Activated naive CD4-positive, alpha-beta T cell (primary cell): ENCODE measurements at regions not wholly inside any gene's neighbourhood (a gene's known extent, or its start where the extent isn't known, plus 50 kb on each side); places are given as distances from the start of the nearest gene placed in this dataset.

Experiments
- DNase-seq, 4 experiments: peaks; one replicate each; lab custom pipeline; 2025; lab: John Stamatoyannopoulos, UW

GRCh38 chr1:208640295-208640694 is 396.1 kb upstream of the PLXNA2 start:
- no peak for DNase-seq

- no peak for DNase-seq
Measured at GRCh38 chr1:208641579-208642280, 397.5 kb upstream of the PLXNA2 start.

- no peak for DNase-seq
Measured at GRCh38 chr1:208643005-208643597, 398.9 kb upstream of the PLXNA2 start.

DNA sequence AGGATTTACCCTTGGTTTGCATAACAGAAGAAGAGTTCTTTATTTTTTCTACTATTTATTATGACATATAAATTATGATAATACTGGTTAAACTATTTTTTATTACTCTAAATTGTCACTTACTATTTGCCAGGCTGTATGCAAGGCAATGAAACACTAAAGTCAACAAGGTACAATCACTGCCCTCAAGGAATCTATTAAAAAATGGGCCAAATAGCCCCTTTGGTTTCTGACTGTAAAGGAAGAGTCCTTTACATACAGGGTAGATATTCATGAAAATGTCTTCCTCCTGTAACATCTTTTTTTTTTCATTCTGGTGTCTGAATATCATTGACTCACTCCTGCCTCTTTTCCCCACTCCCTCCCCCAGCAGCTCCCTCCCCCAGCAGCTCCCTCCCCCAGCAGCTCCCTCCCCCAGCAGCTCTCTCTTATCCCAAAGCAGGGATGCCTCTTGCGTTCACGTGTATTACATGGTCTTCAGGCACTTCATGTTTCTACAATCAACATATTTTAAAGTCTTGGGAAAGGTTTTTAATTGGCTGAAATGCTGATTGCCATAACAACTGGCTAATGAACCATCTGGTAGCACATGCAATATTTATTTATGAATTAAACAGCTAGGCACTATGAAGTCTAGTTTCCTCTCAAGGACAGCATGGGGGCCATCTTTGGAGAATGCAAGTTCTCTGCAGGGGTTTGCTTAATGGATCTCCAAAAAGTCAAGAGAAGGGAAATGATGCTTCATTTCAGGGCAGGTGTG is 400.4 kb upstream of the PLXNA2 start:
- DNase-seq: no peak

- no peak for DNase-seq
Measured at GRCh38 chr1:208646431-208646830, 402.2 kb upstream of the PLXNA2 start.

DNA sequence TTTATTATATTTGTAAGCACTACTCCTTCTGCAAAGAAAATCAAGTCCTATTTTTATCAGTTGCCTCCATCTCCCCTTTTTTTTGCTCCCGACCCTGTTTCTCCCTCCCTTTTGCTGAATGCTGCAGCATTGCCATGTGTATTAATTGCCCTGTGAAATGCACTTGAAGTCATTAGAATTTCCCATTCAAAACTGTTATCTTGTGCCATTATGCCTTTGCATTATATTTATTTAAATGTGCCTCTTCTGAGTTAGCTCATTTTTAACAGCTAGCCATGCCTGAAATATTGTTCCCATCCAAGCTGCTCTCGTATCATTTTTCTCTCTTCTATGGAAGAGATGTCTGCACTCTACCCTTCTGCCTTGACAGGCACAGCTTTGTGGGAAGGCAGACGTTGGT is 404.0 kb upstream of the PLXNA2 start:
- DNase-seq: no peak

GRCh38 chr1:208652296-208653160 is 408.3 kb upstream of the PLXNA2 start:
- no peak for DNase-seq

- DNase-seq: no peak
Measured at GRCh38 chr1:208653426-208653825, 409.2 kb upstream of the PLXNA2 start.

GRCh38 chr1:208654241-208654640 is 410.1 kb upstream of the PLXNA2 start:
- DNase-seq: no peak

- no peak for DNase-seq
Measured at GRCh38 chr1:208665936-208666335, 421.8 kb upstream of the PLXNA2 start.

DNA sequence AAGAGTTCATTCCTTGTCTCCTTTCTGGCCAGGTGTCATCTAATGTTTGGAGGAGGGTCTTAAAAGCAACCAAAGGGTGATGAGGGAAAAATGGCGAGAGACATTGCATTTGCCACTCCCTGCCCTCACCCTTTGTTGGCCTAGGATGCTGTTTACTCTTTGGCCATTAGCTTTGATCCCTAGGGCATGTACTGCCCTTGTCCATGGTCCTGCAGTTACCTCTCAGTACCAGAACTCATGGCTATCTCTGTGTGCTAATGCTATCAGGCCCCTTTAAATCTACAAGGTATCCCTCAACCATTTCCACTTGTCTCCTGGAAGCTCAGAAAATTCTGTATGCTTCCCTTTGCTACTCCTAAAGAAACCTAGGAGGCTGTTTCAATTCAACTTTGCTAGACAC is 424.8 kb upstream of the PLXNA2 start:
- DNase-seq: no peak

DNA sequence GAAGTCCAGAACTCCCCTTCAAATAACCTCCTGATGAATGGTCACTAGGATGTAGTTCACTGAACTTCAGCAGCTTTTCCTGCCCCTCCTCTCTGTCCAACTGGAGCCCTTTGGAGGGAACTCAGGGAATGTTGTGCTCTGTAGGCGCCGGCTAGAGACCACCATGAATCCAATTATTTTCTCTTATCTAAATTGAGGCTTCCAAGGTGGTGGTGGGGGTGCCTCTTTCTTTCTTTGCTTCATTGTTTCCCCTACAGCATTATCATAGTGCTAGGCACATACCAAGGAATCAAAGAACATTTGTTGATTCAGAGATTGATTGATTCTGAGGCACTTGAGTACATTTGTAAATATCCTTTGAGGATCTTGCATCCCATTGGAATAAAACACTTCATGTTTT is 426.6 kb upstream of the PLXNA2 start:
- no peak for DNase-seq

DNA sequence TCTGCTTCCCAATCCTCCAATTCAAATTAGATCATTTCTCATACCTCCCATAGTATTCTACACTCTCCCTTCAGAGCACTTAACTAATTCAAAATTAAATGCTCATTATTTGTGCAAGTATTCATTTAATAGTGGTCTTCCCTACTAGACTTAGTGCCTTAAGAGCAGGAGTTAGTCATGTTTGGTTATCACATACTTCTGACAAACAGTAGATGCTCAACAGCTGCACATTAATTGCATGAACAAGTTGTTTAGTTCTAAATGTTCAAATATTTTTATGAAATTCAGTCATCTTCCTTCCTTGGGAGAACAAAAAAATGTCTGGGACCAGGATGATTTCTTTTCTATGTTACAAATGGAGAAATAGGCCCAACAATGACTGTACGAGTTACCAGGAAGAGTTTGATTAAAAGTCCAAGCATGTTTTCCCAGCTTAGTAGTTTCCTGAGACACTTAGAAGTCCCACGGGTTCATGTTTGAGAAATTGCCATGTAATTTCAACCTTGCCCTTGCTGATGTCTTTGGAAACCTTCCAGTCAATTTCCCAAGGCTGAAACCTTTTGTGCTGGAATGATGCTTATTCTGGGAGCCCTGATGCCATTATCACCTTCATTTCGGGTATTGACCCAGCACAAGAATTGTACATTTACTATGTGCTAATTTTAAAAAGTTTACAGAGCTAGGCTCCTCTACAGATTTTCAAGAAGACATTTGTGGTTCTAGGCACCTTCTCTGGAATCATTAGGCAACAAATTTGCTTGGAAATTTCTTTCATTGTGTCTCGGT is 437.9 kb upstream of the PLXNA2 start:
- DNase-seq: no peak

DNA sequence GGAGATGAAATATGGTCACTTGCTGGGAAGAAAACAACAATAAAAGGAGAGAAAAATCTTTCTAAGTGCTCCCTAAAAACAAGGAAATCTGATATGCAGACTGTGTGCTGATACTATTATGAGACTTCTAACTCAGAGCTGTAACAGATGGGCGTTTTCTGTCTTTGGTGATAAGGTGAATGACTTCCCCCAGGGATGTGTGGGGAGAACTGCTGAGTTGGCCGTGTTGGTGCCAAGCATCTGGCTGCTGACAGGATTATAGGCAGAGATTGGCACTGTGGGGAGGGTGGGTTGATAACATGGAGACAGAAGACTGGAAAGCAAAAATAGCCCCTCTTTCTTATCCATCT is 438.5 kb upstream of the PLXNA2 start:
- DNase-seq: no peak

DNA sequence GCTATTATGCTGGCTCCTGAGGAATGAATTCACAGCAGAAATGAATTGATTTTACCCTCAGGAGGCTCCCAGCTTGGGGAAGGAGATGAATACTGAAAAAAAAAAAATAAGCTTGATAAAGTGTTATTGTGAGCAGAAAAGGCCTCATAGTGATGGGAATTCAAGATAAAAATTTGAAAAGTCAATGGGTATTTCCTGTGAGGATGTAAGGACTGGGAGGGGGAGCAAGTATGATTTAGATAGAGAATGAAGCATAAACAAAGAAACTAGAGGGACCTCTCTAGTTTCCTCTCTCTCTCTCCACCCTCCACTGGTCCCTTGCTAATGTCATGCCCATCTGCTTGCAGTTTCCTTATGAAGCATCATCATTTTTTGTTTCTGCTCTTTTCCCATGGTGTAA is 439.0 kb upstream of the PLXNA2 start:
- no peak for DNase-seq

DNA sequence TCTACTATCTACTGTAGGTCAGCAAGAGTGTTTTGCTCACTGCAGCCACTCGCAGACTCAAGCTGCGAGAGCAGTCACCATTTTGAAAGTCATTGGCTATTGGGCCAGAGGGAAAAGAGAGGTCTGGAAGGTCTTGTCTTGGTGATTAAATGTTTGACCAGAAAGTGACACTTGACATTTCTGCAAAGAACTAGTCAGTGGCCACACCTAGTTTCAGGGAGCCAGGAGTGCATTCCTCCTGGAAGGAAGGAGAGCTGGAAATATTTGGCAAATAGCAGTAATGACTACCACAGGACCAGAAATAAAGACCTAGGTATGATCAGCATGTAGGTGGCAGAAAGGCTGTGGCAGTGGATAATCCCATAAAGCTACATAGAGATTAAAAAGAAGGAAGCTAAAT is 440.0 kb upstream of the PLXNA2 start:
- DNase-seq: no peak

- DNase-seq: no peak
Measured at GRCh38 chr1:208686592-208686991, 442.4 kb upstream of the PLXNA2 start.

GRCh38 chr1:208688656-208689315 is 444.6 kb upstream of the PLXNA2 start:
- DNase-seq: no peak

GRCh38 chr1:208691012-208691411 is 446.8 kb upstream of the PLXNA2 start:
- DNase-seq: no peak

DNA sequence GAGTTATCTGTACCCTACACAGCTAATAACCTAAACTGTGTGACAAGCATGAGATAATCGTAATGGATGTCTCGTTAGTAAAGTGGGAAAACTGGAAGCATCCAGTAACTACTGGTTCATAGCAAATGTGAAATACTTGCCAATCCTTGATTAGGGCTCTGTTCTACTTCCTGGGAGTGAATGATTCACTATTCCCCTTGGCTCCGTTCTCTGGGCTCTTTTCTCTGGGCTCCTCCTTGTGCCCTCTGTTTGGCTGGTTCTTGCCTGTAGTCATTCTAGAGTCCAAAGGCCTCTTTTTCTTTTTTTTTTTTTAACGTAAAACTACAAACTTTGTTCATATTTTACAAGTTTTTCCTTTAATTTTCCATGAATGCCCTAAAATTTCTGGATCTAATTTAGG is 465.8 kb upstream of the PLXNA2 start:
- no peak for DNase-seq

- DNase-seq: no peak
Measured at GRCh38 chr1:208714323-208714722, 470.1 kb upstream of the PLXNA2 start.
